ENCODE measurements at regions not wholly inside any gene's neighbourhood (a gene's known extent, or its start where the extent isn't known, plus 50 kb on each side); places are given as distances from the start of the nearest gene placed in this dataset.

- TF ChIP-seq MYC (IDR thresholded peaks at IDR 0.05; ENCODE audit: low read depth, low read length) (no peak), CTCF (IDR thresholded peaks at IDR 0.05; ENCODE audit: low read depth, low read length) (no peak), MAX (IDR thresholded peaks at IDR 0.05; ENCODE audit: low read depth, low read length) (no peak), POLR2A (IDR thresholded peaks at IDR 0.05; ENCODE audit: extremely low read depth, insufficient read length) (no peak)
- H3K4me3 ChIP-seq (ENCODE audit: low read depth, low read length), result no peak overlapping the region
- no peak for DNase-seq (ENCODE audit: low read depth)
These were observed 284.6 kb upstream of the ID4 start for GRCh38 chr6:19552588-19552987.

GRCh38 chr6:19554356-19555225 is 282.6 kb upstream of the ID4 start:
- DNase-seq (ENCODE audit: low read depth), result no peak
- TF ChIP-seq CTCF (IDR thresholded peaks at IDR 0.05; ENCODE audit: low read depth, low read length) (no peak), MAX (IDR thresholded peaks at IDR 0.05; ENCODE audit: low read depth, low read length) (no peak), POLR2A (IDR thresholded peaks at IDR 0.05; ENCODE audit: extremely low read depth, insufficient read length) (no peak), MYC (IDR thresholded peaks at IDR 0.05; ENCODE audit: low read depth, low read length) (no peak)

GRCh38 chr6:19557191-19557590 is 280.0 kb upstream of the ID4 start:
- no peak for DNase-seq (ENCODE audit: low read depth)
- TF ChIP-seq POLR2A (IDR thresholded peaks at IDR 0.05; ENCODE audit: extremely low read depth, insufficient read length) (no peak), MAX (IDR thresholded peaks at IDR 0.05; ENCODE audit: low read depth, low read length) (no peak), MYC (IDR thresholded peaks at IDR 0.05; ENCODE audit: low read depth, low read length) (no peak), CTCF (IDR thresholded peaks at IDR 0.05; ENCODE audit: low read depth, low read length) (no peak)
- no peak overlapping the region for H3K4me3 ChIP-seq (ENCODE audit: low read depth, low read length)

More at GRCh38 chr6:19554356-19555225, 282.6 kb upstream of the ID4 start:
- no peak overlapping the region for H3K4me3 ChIP-seq (ENCODE audit: low read depth, low read length)

GRCh38 chr6:19558201-19558600 is 279.0 kb upstream of the ID4 start:
- no peak for DNase-seq (ENCODE audit: low read depth)
- no peak overlapping the region for H3K4me3 ChIP-seq (ENCODE audit: low read depth, low read length)
- no peak for TF ChIP-seq MAX (IDR thresholded peaks at IDR 0.05; ENCODE audit: low read depth, low read length)
- TF ChIP-seq MYC (IDR thresholded peaks at IDR 0.05; ENCODE audit: low read depth, low read length), result no peak
- no peak for TF ChIP-seq POLR2A (IDR thresholded peaks at IDR 0.05; ENCODE audit: extremely low read depth, insufficient read length)
- no peak for TF ChIP-seq CTCF (IDR thresholded peaks at IDR 0.05; ENCODE audit: low read depth, low read length)

GRCh38 chr6:19558934-19559333 is 278.2 kb upstream of the ID4 start:
- no peak for DNase-seq (ENCODE audit: low read depth)
- H3K4me3 ChIP-seq (ENCODE audit: low read depth, low read length), result no peak overlapping the region
- TF ChIP-seq MAX (IDR thresholded peaks at IDR 0.05; ENCODE audit: low read depth, low read length) (no peak), POLR2A (IDR thresholded peaks at IDR 0.05; ENCODE audit: extremely low read depth, insufficient read length) (no peak), CTCF (IDR thresholded peaks at IDR 0.05; ENCODE audit: low read depth, low read length) (no peak), MYC (IDR thresholded peaks at IDR 0.05; ENCODE audit: low read depth, low read length) (no peak)
